AG08395 (cell line): ENCODE measurements at regions not wholly inside any gene's neighbourhood (a gene's known extent, or its start where the extent isn't known, plus 50 kb on each side); places are given as distances from the start of the nearest gene placed in this dataset.

Experiments used
- DNase-seq: peaks from one replicate; pipeline ENCODE4 v3.0.0; 2012; ENCODE audit warnings: mixed read lengths, low spot score

GRCh38 chr12:78599366-78599765, 265.2 kb upstream of the SYT1 start:
- DNase-seq, result no peak

- DNase-seq, result no peak
These were observed 264.0 kb upstream of the SYT1 start for GRCh38 chr12:78600541-78600940.

- no peak for DNase-seq
These were observed 253.1 kb upstream of the SYT1 start for GRCh38 chr12:78611504-78611903.

GRCh38 chr12:78612190-78612589, 252.4 kb upstream of the SYT1 start:
- DNase-seq, result no peak

GRCh38 chr12:78617683-78618082, 246.9 kb upstream of the SYT1 start:
- DNase-seq, result no peak

- no peak for DNase-seq
These were observed 241.9 kb upstream of the SYT1 start for GRCh38 chr12:78622529-78623195.

- DNase-seq, result no peak
These were observed 236.0 kb upstream of the SYT1 start for GRCh38 chr12:78628491-78629100.

- no peak for DNase-seq
These were observed 228.2 kb upstream of the SYT1 start for GRCh38 chr12:78636231-78636855.

- DNase-seq, result no peak
These were observed 222.6 kb upstream of the SYT1 start for GRCh38 chr12:78641837-78642423.

GRCh38 chr12:78645956-78646355, 218.6 kb upstream of the SYT1 start:
- no peak for DNase-seq

GRCh38 chr12:78651755-78652154, 212.8 kb upstream of the SYT1 start:
- no peak for DNase-seq

GRCh38 chr12:78666584-78666983, 198.0 kb upstream of the SYT1 start:
- DNase-seq, result no peak

- DNase-seq, result no peak
These were observed 193.3 kb upstream of the SYT1 start for GRCh38 chr12:78671295-78671694.

- DNase-seq, result no peak
These were observed 192.5 kb upstream of the SYT1 start for GRCh38 chr12:78672033-78672432.

- peak; percentile 10 for DNase-seq
These were observed 190.1 kb upstream of the SYT1 start for GRCh38 chr12:78674311-78675090.

GRCh38 chr12:78680596-78680995, 184.0 kb upstream of the SYT1 start:
- no peak for DNase-seq

GRCh38 chr12:78683031-78683430, 181.5 kb upstream of the SYT1 start:
- DNase-seq, result no peak

GRCh38 chr12:78683626-78684025, 180.9 kb upstream of the SYT1 start:
- DNase-seq, result no peak

- no peak for DNase-seq
These were observed 180.2 kb upstream of the SYT1 start for GRCh38 chr12:78684419-78684818.

GRCh38 chr12:78695749-78696148, 168.8 kb upstream of the SYT1 start:
- no peak for DNase-seq

- no peak for DNase-seq
These were observed 168.3 kb upstream of the SYT1 start for GRCh38 chr12:78696267-78696666.

GRCh38 chr12:78697817-78698415, 166.7 kb upstream of the SYT1 start:
- no peak for DNase-seq
